ENCODE measurements at regions not wholly inside any gene's neighbourhood (a gene's known extent, or its start where the extent isn't known, plus 50 kb on each side); places are given as distances from the start of the nearest gene placed in this dataset.

GRCh38 chr13:79030513-79030912, 371.6 kb upstream of the OBI1 start:
- TF ChIP-seq CTCF (IDR thresholded peaks at IDR 0.05; ENCODE audit: low read depth, low read length) (no peak), EZH2phosphoT487 (IDR thresholded peaks at IDR 0.05; ENCODE audit: low read depth) (no peak)

Data from OCI-LY3 (cell line).